Duodenal mucosa (tissue), 2 donors: ENCODE measurements at regions not wholly inside any gene's neighbourhood (a gene's known extent, or its start where the extent isn't known, plus 50 kb on each side); places are given as distances from the start of the nearest gene placed in this dataset.

Experiments
- H3K27ac ChIP-seq: one replicate; pipeline ENCODE4 v1.7.0; 2013; ENCODE audit warnings: low read depth, low read length
- H3K27me3 ChIP-seq, 2 donors: one replicate each; pipeline ENCODE4 v1.7.0; 2013; ENCODE audit warnings: low read length in 2 of 2, control low read depth in 1 of 2; ENCODE audit not compliant: insufficient read depth in 2 of 2, control insufficient read depth in 1 of 2
- H3K36me3 ChIP-seq, 2 donors: one replicate each; pipeline ENCODE4 v1.7.0; 2013; ENCODE audit warnings: low read length in 2 of 2, control low read depth in 1 of 2; ENCODE audit not compliant: insufficient read depth in 2 of 2, control insufficient read depth in 1 of 2
- H3K4me1 ChIP-seq, 2 donors: one replicate each; pipeline ENCODE4 v1.7.0; 2013; ENCODE audit warnings: low read length in 2 of 2, control low read depth in 1 of 2; ENCODE audit not compliant: insufficient read depth in 2 of 2, control insufficient read depth in 1 of 2
- H3K4me3 ChIP-seq, 2 donors: one replicate each; pipeline ENCODE4 v1.7.0; 2013; ENCODE audit warnings: low read length in 2 of 2, low read depth in 1 of 2
- H3K9ac ChIP-seq, 2 donors: one replicate each; pipeline ENCODE4 v1.7.0; 2013; ENCODE audit warnings: low read length in 2 of 2, low read depth in 1 of 2
- H3K9me3 ChIP-seq, 2 donors: one replicate each; pipeline ENCODE4 v1.7.0; 2013; ENCODE audit warnings: low read length in 2 of 2, control low read depth in 1 of 2; ENCODE audit not compliant: control insufficient read depth in 1 of 2

GRCh38 chr13:30128591-30128990 lies 178.8 kb downstream of the KATNAL1 start:
- no peaks in the 10 kb centered on the region for H3K27me3 ChIP-seq
- peaks cover 10 to 14% of the 10 kb centered on the region in 2 donors for H3K4me1 ChIP-seq
- H3K27ac ChIP-seq: no peak overlapping the region

GRCh38 chr13:30128095-30128494 lies 179.3 kb downstream of the KATNAL1 start:
- no peak overlapping the region for H3K27ac ChIP-seq
- no peak overlapping the region for H3K4me3 ChIP-seq
- H3K9me3 ChIP-seq: no peaks in the 10 kb centered on the region
- no peak overlapping the region for H3K9ac ChIP-seq
- no peaks in the 10 kb centered on the region for H3K36me3 ChIP-seq
- H3K4me1 ChIP-seq: peaks cover 5 to 13% of the 10 kb centered on the region in 2 donors
- no peaks in the 10 kb centered on the region for H3K27me3 ChIP-seq

More at GRCh38 chr13:30128591-30128990, 178.8 kb downstream of the KATNAL1 start:
- Histone ChIP-seq H3K36me3 (no peaks in the 10 kb centered on the region), H3K9me3 (no peaks in the 10 kb centered on the region), H3K4me3 (no peak overlapping the region), H3K9ac (no peak overlapping the region)

GRCh38 chr13:30126903-30127428 lies 180.4 kb downstream of the KATNAL1 start:
- no peak overlapping the region for H3K4me3 ChIP-seq
- H3K4me1 ChIP-seq: peaks cover 0 to 8% of the 10 kb centered on the region in 2 donors
- no peak overlapping the region for H3K9ac ChIP-seq
- no peaks in the 10 kb centered on the region for H3K36me3 ChIP-seq
- no peaks in the 10 kb centered on the region for H3K9me3 ChIP-seq
- no peak overlapping the region for H3K27ac ChIP-seq
- H3K27me3 ChIP-seq: no peaks in the 10 kb centered on the region

GRCh38 chr13:30125422-30126073 lies 181.8 kb downstream of the KATNAL1 start:
- H3K27ac ChIP-seq: no peak overlapping the region

GRCh38 chr13:30124131-30124768 lies 183.1 kb downstream of the KATNAL1 start:
- no peak overlapping the region for H3K27ac ChIP-seq
- no peaks in the 10 kb centered on the region for H3K9me3 ChIP-seq

More at GRCh38 chr13:30125422-30126073, 181.8 kb downstream of the KATNAL1 start:
- H3K36me3 ChIP-seq: no peaks in the 10 kb centered on the region
- H3K27me3 ChIP-seq: no peaks in the 10 kb centered on the region
- H3K4me3 ChIP-seq: no peak overlapping the region
- H3K9me3 ChIP-seq: no peaks in the 10 kb centered on the region
- no peak overlapping the region for H3K9ac ChIP-seq
- peaks cover 0 to 8% of the 10 kb centered on the region in 2 donors for H3K4me1 ChIP-seq

GRCh38 chr13:30123575-30123974 lies 183.8 kb downstream of the KATNAL1 start:
- no peaks in the 10 kb centered on the region for H3K36me3 ChIP-seq
- no peaks in the 10 kb centered on the region for H3K27me3 ChIP-seq
- no peaks in the 10 kb centered on the region for H3K9me3 ChIP-seq
- no peak overlapping the region for H3K9ac ChIP-seq
- peaks cover 0 to 8% of the 10 kb centered on the region in 2 donors for H3K4me1 ChIP-seq
- H3K27ac ChIP-seq: no peak overlapping the region
- no peak overlapping the region for H3K4me3 ChIP-seq

More at GRCh38 chr13:30124131-30124768, 183.1 kb downstream of the KATNAL1 start:
- H3K4me1 ChIP-seq: peaks cover 0 to 8% of the 10 kb centered on the region in 2 donors
- no peak overlapping the region for H3K9ac ChIP-seq
- H3K27me3 ChIP-seq: no peaks in the 10 kb centered on the region
- no peak overlapping the region for H3K4me3 ChIP-seq
- H3K36me3 ChIP-seq: no peaks in the 10 kb centered on the region

GRCh38 chr13:30121666-30122065 lies 185.7 kb downstream of the KATNAL1 start:
- Histone ChIP-seq H3K36me3 (no peaks in the 10 kb centered on the region), H3K9ac (no peak overlapping the region), H3K4me3 (no peak overlapping the region), H3K27ac (no peak overlapping the region), H3K9me3 (no peaks in the 10 kb centered on the region), H3K4me1 (no peaks in the 10 kb centered on the region), H3K27me3 (no peaks in the 10 kb centered on the region)

GRCh38 chr13:30121244-30121643 lies 186.1 kb downstream of the KATNAL1 start:
- Histone ChIP-seq H3K9ac (no peak overlapping the region), H3K36me3 (no peaks in the 10 kb centered on the region), H3K4me1 (no peaks in the 10 kb centered on the region), H3K9me3 (no peaks in the 10 kb centered on the region), H3K4me3 (no peak overlapping the region), H3K27ac (no peak overlapping the region), H3K27me3 (no peaks in the 10 kb centered on the region)

- H3K27me3 ChIP-seq: no peaks in the 10 kb centered on the region
- H3K4me3 ChIP-seq: no peak overlapping the region
- H3K27ac ChIP-seq: no peak overlapping the region
- H3K36me3 ChIP-seq: no peaks in the 10 kb centered on the region
- no peak overlapping the region for H3K9ac ChIP-seq
- no peaks in the 10 kb centered on the region for H3K4me1 ChIP-seq
- H3K9me3 ChIP-seq: no peaks in the 10 kb centered on the region
Observed at GRCh38 chr13:30120133-30120822, 187.1 kb downstream of the KATNAL1 start.

GRCh38 chr13:30119476-30119875 lies 187.9 kb downstream of the KATNAL1 start:
- H3K4me3 ChIP-seq: no peak overlapping the region
- peaks cover 0 to 1% of the 10 kb centered on the region in 2 donors for H3K4me1 ChIP-seq
- no peak overlapping the region for H3K27ac ChIP-seq
- H3K9me3 ChIP-seq: no peaks in the 10 kb centered on the region
- H3K27me3 ChIP-seq: no peaks in the 10 kb centered on the region
- no peaks in the 10 kb centered on the region for H3K36me3 ChIP-seq
- no peak overlapping the region for H3K9ac ChIP-seq
